ENCODE measurements at regions not wholly inside any gene's neighbourhood (a gene's known extent, or its start where the extent isn't known, plus 50 kb on each side); places are given as distances from the start of the nearest gene placed in this dataset.

- TF ChIP-seq CTCF (IDR thresholded peaks at IDR 0.05): no peak
- Histone ChIP-seq H3K27ac (no peak overlapping the region), H3K4me1 (ENCODE audit: control insufficient read depth in 1 of 2, low read depth in 2 of 2) (no peaks in the 10 kb centered on the region), H3K9me3 (no peaks in the 10 kb centered on the region), H3K4me3 (no peak overlapping the region), H3K36me3 (no peaks in the 10 kb centered on the region), H3K27me3 (replicated peaks; ENCODE audit: insufficient read depth) (no peaks in the 10 kb centered on the region)
- DNase-seq (ENCODE audit: low spot score) (no peak), ATAC-seq (ENCODE audit: insufficient number of reproducible peaks, low FRiP score, low read depth) (no peak)
Measured at GRCh38 chr13:90416519-90416918, 931.0 kb upstream of the MIR17HG start.

GRCh38 chr13:90416938-90417337, 930.5 kb upstream of the MIR17HG start:
- ATAC-seq (ENCODE audit: insufficient number of reproducible peaks, low FRiP score, low read depth) (no peak), DNase-seq (ENCODE audit: low spot score) (no peak)
- Histone ChIP-seq H3K27me3 (replicated peaks; ENCODE audit: insufficient read depth) (no peaks in the 10 kb centered on the region), H3K27ac (no peak overlapping the region), H3K36me3 (no peaks in the 10 kb centered on the region), H3K9me3 (no peaks in the 10 kb centered on the region), H3K4me3 (no peak overlapping the region), H3K4me1 (ENCODE audit: control insufficient read depth in 1 of 2, low read depth in 2 of 2) (no peaks in the 10 kb centered on the region)
- TF ChIP-seq CTCF (IDR thresholded peaks at IDR 0.05): no peak

DNA sequence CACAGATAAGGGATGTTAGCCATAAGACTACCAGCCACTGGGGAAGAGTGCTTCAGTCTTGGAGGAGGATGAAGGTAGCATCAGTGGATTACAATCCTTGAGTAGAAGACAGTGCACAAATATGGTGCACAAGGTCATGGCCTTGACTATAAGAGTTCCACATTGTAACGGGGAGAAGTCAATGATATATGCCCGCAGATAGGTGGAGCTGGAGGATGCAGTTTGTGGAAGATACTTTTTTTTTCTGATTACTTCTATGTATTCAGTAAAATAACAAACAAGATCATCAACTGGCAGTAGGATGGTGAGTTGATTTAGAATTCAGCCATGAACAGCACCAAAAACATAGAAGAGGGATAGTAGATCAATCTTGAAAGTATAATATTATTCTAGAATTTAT, 926.8 kb upstream of the MIR17HG start:
- DNase-seq (ENCODE audit: low spot score) (no peak), ATAC-seq (ENCODE audit: insufficient number of reproducible peaks, low FRiP score, low read depth) (no peak)
- TF ChIP-seq CTCF (IDR thresholded peaks at IDR 0.05): no peak
- Histone ChIP-seq H3K36me3 (no peaks in the 10 kb centered on the region), H3K4me1 (ENCODE audit: control insufficient read depth in 1 of 2, low read depth in 2 of 2) (no peaks in the 10 kb centered on the region), H3K27ac (no peak overlapping the region), H3K27me3 (replicated peaks; ENCODE audit: insufficient read depth) (no peaks in the 10 kb centered on the region), H3K9me3 (no peaks in the 10 kb centered on the region), H3K4me3 (no peak overlapping the region)

DNA sequence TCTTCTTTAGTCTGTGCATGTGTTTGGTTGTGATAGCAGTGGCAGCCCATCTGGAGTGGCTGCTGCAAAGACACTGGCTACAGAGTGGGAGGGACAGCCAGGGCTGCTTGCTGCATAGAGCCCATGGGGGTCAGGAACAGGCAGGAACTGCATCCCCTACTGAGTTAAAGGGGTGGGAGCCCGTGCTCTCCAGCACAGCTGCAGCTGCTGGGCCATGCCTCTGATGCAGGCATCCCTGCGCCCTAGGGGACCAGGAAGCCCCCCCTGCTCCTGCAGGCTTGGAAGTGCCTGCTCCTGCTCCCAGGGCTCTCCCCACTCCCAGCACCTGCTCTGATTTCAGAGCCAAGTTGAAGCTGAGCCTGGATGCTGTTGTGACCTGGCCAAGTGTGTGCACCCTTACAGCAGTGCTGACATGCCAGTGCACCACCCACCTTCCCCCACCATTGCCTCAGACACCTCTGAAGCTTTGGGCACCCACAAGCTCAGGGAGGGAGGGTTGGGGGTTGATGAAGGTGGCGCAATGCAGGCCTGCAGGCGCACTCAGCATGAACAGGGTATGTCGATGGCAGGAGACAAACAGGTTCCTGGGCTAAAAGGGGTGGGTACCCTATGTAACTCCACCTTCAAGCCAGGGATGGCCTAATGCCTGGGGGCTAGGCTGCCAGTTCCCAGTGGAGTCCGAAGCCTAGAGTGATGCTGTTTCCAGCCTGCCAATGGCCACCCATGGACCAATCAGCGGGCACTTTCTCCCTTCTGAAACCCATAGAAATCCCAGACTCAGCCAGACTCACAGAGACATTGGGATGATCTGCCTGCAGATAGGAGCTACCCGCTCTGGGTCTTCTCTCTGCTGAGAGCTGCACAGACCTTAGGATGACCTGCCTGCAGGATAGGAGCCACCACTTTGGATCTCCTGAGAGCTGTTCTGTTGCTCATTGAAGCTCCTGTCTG, 919.9 kb upstream of the MIR17HG start:
- H3K36me3 ChIP-seq: no peaks in the 10 kb centered on the region
- TF ChIP-seq CTCF (IDR thresholded peaks at IDR 0.05): no peak
- H3K27ac ChIP-seq: no peak overlapping the region
- H3K9me3 ChIP-seq: no peaks in the 10 kb centered on the region
- DNase-seq (ENCODE audit: low spot score) (no peak), ATAC-seq (ENCODE audit: insufficient number of reproducible peaks, low FRiP score, low read depth) (no peak)
- H3K27me3 ChIP-seq (replicated peaks; ENCODE audit: insufficient read depth): no peaks in the 10 kb centered on the region
- H3K4me3 ChIP-seq: no peak overlapping the region
- H3K4me1 ChIP-seq (ENCODE audit: control insufficient read depth in 1 of 2, low read depth in 2 of 2): no peaks in the 10 kb centered on the region

DNA sequence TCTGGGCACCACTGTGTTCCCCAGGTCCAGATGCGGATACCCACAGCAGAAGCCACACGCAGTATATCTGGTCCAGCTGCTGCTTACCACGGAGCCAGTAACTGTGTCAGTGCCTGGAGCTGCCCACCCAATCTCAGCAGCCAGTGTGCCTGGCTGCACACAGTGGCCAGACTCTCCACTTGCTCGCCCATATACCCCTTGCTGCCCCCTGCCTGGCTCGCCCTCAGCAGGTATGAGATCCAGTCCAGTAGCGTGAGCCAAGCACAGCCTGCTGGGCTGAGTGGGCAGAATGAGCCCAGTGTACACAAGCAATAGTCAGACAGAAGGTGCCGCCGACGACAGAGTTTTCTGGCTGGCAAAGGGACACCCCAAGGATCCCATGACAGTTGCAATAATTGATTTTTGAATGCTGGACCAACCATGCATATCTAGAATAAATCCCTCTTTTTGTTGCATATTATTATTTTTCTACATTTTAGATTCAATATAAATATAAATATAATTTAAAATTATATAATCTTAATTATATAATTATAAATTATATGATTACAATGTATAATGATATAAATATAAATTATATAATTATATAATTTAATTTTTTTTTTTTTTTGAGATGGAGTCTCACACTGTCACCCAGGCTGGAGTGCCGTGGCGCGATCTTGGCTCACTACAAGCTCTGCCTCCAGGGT, 918.8 kb upstream of the MIR17HG start:
- no peak for TF ChIP-seq CTCF (IDR thresholded peaks at IDR 0.05)
- Histone ChIP-seq H3K27me3 (replicated peaks; ENCODE audit: insufficient read depth) (no peaks in the 10 kb centered on the region), H3K4me1 (ENCODE audit: control insufficient read depth in 1 of 2, low read depth in 2 of 2) (no peaks in the 10 kb centered on the region), H3K4me3 (no peak overlapping the region), H3K36me3 (no peaks in the 10 kb centered on the region), H3K9me3 (no peaks in the 10 kb centered on the region), H3K27ac (no peak overlapping the region)
- ATAC-seq (ENCODE audit: insufficient number of reproducible peaks, low FRiP score, low read depth) (no peak), DNase-seq (ENCODE audit: low spot score) (no peak)

All from thoracic aorta (tissue), 2 donors.